ENCODE measurements at regions not wholly inside any gene's neighbourhood (a gene's known extent, or its start where the extent isn't known, plus 50 kb on each side); places are given as distances from the start of the nearest gene placed in this dataset.
A peak's percentile ranks its signal among the peaks of the same experiment; 100 is the strongest.

DNA sequence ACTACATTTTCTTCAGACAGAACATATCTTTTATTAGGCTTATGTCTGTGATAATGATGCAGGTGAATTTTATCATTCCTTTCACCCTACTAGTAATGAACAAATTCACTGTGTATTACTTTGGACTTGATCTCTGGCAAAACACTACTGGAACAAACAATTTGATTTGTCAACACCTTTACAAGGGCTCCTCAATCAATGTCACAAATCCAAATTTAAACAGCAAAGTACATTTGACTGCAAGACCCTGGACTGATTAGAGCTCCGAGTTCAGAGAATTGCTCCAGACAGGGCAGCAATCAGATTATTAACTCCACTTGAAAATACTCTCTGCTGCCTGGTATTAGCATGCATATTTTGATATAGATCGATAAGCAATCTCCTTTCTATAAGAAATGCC, 547.6 kb upstream of the SALL1 start:
- in situ Hi-C loops (cut with HindIII; ENCODE audit: low sequenced_read_pairs): no loop called here
- TF ChIP-seq, protein P1, sequence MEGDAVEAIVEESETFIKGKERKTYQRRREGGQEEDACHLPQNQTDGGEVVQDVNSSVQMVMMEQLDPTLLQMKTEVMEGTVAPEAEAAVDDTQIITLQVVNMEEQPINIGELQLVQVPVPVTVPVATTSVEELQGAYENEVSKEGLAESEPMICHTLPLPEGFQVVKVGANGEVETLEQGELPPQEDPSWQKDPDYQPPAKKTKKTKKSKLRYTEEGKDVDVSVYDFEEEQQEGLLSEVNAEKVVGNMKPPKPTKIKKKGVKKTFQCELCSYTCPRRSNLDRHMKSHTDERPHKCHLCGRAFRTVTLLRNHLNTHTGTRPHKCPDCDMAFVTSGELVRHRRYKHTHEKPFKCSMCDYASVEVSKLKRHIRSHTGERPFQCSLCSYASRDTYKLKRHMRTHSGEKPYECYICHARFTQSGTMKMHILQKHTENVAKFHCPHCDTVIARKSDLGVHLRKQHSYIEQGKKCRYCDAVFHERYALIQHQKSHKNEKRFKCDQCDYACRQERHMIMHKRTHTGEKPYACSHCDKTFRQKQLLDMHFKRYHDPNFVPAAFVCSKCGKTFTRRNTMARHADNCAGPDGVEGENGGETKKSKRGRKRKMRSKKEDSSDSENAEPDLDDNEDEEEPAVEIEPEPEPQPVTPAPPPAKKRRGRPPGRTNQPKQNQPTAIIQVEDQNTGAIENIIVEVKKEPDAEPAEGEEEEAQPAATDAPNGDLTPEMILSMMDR (IDR thresholded peaks at IDR 0.05; ENCODE audit: low read depth, low read length, missing control alignments): no peak
- no peak for DNase-seq (ENCODE audit: low read depth)
- H3K4me3 ChIP-seq (ENCODE audit: low read depth, low read length): no peak overlapping the region

DNA sequence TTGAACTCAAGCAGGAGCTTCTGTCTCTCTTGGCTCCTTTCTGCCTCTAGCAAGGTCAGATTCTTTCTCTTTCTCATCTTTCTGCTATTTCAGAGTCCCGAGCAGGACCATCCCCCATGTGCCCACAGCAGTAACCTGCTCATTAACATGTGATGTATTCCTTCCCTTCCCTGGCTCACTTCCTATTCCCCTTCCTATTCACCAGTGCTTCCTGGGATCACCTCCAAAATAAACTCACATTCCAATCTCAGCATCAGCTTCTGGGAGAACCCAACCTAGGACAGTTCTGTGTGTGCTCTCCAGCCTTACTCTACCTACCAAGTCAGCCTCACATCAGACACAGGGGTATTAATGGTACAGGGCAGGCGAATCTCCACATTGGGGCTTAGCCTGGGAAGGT, 546.4 kb upstream of the SALL1 start:
- in situ Hi-C loops (cut with HindIII; ENCODE audit: low sequenced_read_pairs): no loop called here
- no peak overlapping the region for H3K4me3 ChIP-seq (ENCODE audit: low read depth, low read length)
- peak; percentile 36 for DNase-seq (ENCODE audit: low read depth)
- TF ChIP-seq, protein P1 (IDR thresholded peaks at IDR 0.05; ENCODE audit: low read depth, low read length, missing control alignments): no peak

DNA sequence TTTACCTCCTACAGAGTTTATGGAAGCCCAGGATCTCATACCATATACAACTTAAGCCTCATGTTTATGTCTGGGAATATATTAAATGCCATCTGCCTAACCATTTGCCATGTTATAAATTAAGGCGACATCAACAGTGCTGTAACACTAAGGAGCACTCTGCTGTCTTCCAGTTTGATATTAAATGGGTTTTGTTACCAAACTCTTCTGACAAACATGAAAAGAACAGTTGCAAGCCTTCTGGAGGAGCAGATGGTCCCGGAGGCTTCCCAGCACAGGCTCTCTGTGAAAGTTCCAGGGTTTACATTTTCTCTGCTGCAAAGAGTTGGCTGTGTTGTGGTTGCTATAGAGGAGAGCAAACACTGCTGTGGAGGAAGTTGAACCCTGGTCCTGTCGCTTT, 545.3 kb upstream of the SALL1 start:
- TF ChIP-seq, protein P1 (IDR thresholded peaks at IDR 0.05; ENCODE audit: low read depth, low read length, missing control alignments): no peak
- no peak overlapping the region for H3K4me3 ChIP-seq (ENCODE audit: low read depth, low read length)
- in situ Hi-C loops (cut with HindIII; ENCODE audit: low sequenced_read_pairs): no loop called here
- DNase-seq (ENCODE audit: low read depth): no peak

DNA sequence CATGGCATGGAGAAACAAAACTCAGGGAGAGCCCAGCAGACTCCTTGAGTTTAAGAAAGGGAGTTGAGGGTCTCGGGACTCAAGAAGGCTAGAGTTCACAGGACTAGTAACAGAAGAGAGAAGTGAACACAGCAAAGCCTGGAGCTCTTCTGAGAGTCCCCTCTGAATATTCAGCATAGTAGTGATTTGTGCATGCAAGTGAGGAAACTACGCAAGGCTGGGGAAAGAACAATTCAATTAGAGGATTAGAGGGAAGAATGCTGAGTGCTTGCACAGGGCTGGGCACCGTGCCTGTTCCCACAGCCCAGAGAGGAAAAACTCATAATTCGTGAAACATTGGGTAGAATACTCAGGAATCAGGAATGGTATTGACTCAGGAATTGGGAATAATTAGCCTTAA, 540.0 kb upstream of the SALL1 start:
- H3K4me3 ChIP-seq (ENCODE audit: low read depth, low read length): no peak overlapping the region
- DNase-seq (ENCODE audit: low read depth): no peak
- TF ChIP-seq, protein P1 (IDR thresholded peaks at IDR 0.05; ENCODE audit: low read depth, low read length, missing control alignments): no peak
- in situ Hi-C loops (cut with HindIII; ENCODE audit: low sequenced_read_pairs): no loop called here

DNA sequence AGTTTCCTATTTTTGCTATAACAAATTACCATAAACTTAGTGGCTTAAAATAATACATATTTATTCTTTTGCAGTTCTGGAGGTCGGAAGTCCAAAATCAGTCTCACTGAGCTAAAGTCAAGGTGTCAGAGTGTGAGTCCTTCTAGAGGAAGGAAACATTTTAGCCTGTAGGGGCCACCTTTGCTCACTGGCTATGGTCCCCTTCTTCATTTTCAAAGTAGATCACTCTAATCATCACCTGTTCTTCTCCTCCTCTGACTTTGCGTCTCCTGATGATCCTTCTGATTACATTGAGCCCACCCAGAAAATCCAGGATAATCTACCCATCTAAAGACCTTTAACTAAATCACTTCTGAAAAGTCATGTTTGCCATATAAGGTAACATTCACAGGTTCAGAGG, 534.4 kb upstream of the SALL1 start:
- TF ChIP-seq, protein P1 (IDR thresholded peaks at IDR 0.05; ENCODE audit: low read depth, low read length, missing control alignments): no peak
- DNase-seq (ENCODE audit: low read depth): no peak
- no peak overlapping the region for H3K4me3 ChIP-seq (ENCODE audit: low read depth, low read length)
- in situ Hi-C loops (cut with HindIII; ENCODE audit: low sequenced_read_pairs): no loop called here

DNA sequence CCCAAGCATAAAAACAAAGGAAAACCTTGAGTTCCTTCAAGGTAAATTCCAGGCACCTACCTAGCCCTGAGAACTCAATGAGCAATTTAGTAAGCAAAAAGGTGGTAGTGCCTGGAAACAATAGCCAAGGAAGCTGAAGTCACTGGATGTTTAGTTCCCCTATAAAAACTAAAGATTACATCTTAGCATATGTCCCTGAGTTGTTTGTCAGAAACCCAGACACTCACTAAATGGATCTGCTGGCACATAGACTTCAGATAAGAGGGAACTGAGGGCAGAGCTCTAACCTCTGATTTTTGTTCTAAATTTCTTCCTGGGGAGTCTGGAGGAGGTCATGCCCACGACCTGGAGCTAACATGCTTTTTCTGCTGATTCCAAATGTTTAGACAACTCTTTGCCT, 532.8 kb upstream of the SALL1 start:
- in situ Hi-C loops (cut with HindIII; ENCODE audit: low sequenced_read_pairs): no loop called here
- H3K4me3 ChIP-seq (ENCODE audit: low read depth, low read length): no peak overlapping the region
- no peak for DNase-seq (ENCODE audit: low read depth)
- TF ChIP-seq, protein P1 (IDR thresholded peaks at IDR 0.05; ENCODE audit: low read depth, low read length, missing control alignments): no peak

DNA sequence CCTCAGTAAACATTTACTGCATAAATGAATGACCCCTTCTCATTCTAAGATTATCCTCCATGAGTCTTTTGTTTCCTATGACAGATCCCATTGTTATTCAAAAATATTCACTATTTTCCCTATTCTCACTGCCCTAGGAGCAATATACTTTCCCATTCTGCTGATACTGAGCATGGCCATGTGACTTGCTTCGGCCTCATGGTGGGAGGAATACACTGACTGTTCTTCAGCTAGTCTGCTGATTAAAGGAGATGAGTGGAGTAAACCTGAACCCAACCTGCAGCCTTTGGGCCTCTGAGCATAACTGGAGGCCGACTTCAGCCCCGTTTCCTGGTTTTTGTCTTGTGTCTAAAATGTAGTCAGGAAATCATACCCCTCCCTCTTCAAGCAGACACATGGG, 531.8 kb upstream of the SALL1 start:
- in situ Hi-C loops (cut with HindIII; ENCODE audit: low sequenced_read_pairs): no loop called here
- TF ChIP-seq, protein P1 (IDR thresholded peaks at IDR 0.05; ENCODE audit: low read depth, low read length, missing control alignments): no peak
- no peak overlapping the region for H3K4me3 ChIP-seq (ENCODE audit: low read depth, low read length)

More for the DNA sequence above, 531.8 kb upstream of the SALL1 start:
- no peak for DNase-seq (ENCODE audit: low read depth)

All from astrocyte of the cerebellum (primary cell).